AG09309 (cell line): ENCODE measurements at regions not wholly inside any gene's neighbourhood (a gene's known extent, or its start where the extent isn't known, plus 50 kb on each side); places are given as distances from the start of the nearest gene placed in this dataset.
"Not testable (repeated sequence)": the region's sequence is repeated elsewhere in the genome, so short reads cannot be mapped to it uniquely, and the experiment has no call there.

Source experiments
- DNase-seq: peaks from one replicate; pipeline ENCODE4 v3.0.0-alpha.2; 2010; ENCODE audit warnings: low read depth
- H3K4me3 ChIP-seq: 2 replicates; pipeline ENCODE4 v1.5.1; 2011; ENCODE audit warnings: mild to moderate bottlenecking, low read depth, low read length, moderate library complexity; ENCODE audit not compliant: control insufficient read depth
- CTCF ChIP-seq: IDR thresholded peaks from 2 replicates; pipeline ENCODE4 v1.5.1; 2011; ENCODE audit warnings: mild to moderate bottlenecking, low read depth, low read length, inconsistent platforms; ENCODE audit not compliant: insufficient read depth, control insufficient read depth; ENCODE audit errors: missing control alignments

DNA sequence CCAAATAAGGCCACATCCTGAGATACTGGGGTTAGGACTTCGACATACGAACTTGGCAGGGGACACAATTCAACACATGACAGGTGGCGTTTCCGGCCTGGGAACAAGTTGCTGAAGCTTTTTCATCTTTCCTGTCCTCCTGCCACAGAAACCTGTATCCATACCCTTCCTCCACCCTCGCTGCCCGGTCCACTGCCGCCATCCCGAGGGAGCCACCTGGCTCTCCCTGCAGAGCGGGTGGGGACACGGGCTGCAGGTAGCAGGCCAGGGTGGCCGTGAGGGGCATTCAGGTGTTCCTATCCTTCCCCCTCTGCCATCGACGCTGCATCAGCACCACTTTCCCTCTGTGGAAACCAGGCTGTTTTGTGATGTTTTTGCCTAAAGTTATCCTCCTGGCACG, 74.4 kb upstream of the TWIST2 start:
- H3K4me3 ChIP-seq = no peak overlapping the region
- no peak for TF ChIP-seq CTCF
- no peak for DNase-seq

- no peak for DNase-seq
- no peak for TF ChIP-seq CTCF
- no peak overlapping the region for H3K4me3 ChIP-seq
Measured at GRCh38 chr2:238774071-238774470, 73.8 kb upstream of the TWIST2 start.

- no peak for TF ChIP-seq CTCF
- H3K4me3 ChIP-seq = no peak overlapping the region
- no peak for DNase-seq
Measured at GRCh38 chr2:238774980-238775509, 72.8 kb upstream of the TWIST2 start.

DNA sequence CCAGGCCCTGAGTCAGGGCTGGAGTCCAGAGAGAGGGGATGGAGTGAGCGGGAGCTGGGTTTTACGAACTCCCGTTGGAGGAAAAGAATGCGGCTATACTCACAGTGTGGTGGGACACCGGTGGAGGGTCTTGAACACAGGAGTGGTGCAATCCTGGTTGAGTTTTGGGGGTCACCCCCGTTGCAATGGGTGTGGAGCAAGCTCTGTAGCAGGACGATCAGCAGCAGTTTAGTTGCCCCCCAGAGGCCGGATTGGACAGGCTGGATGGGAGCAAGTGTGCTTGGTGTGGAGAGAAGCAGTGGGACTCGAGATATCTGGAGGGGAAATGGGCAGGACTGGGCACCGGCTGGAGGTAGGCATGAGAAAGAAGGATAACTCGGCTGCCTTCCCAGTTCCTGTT, 72.3 kb upstream of the TWIST2 start:
- no peak for DNase-seq
- no peak for TF ChIP-seq CTCF
- H3K4me3 ChIP-seq = no peak overlapping the region

- TF ChIP-seq CTCF = no peak
- DNase-seq = no peak
- no peak overlapping the region for H3K4me3 ChIP-seq
Measured at GRCh38 chr2:238776003-238776760, 71.7 kb upstream of the TWIST2 start.

DNA sequence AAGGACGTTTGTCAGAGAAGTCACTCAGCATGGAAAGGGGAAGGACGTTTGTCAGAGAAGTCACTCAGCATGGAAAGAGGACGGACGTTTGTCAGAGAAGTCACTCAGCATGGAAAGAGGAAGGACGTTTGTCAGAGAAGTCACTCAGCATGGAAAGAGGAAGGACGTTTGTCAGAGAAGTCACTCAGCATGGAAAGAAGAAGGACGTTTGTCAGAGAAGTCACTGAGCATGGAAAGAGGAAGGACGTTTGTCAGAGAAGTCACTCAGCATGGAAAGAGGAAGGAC, 71.2 kb upstream of the TWIST2 start:
- H3K4me3 ChIP-seq, DNase-seq: not testable (repeated sequence)

DNA sequence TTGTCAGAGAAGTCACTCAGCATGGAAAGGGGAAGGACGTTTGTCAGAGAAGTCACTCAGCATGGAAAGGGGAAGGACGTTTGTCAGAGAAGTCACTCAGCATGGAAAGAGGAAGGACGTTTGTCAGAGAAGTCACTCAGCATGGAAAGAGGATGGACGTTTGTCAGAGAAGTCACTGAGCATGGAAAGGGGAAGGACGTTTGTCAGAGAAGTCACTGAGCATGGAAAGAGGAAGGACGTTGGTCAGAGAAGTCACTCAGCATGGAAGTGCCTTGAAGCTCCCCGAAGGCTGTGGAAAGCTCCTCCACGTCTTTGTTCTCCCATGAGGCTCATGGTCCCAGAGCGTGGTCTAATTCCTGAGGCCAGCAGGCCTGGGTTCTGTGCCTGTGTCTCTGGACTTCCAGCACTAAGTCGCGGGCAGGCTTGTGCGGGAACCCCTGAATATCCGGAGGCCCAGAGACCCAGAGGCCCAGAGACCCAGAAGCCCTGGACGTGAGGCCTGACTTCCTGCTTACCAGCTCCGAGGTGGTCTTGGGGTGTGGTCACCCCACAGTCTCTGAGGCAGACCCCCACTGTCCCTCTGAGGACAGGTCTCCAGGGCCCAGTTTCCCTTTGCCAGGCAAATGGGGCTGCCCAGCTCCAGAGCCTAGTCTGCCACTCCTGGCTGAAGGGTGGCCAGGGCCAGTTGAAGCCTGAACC, 70.4 kb upstream of the TWIST2 start:
- no peak for TF ChIP-seq CTCF
- H3K4me3 ChIP-seq = no peak overlapping the region
- no peak for DNase-seq
